Testis (tissue), 2 donors: ENCODE measurements at regions not wholly inside any gene's neighbourhood (a gene's known extent, or its start where the extent isn't known, plus 50 kb on each side); places are given as distances from the start of the nearest gene placed in this dataset.

Experiments used
- DNase-seq: peaks from one replicate; pipeline ENCODE4 v3.0.0-alpha.2; 2019
- H3K27ac ChIP-seq, 2 donors: fragments of 200-600 bp; sonication (generic); one replicate each; pipeline ENCODE4 v1.5.1; 2019
- H3K27me3 ChIP-seq: fragments of 200-600 bp; sonication (generic); one replicate; pipeline ENCODE4 v1.5.1; 2019
- H3K36me3 ChIP-seq: fragments of 200-600 bp; sonication (generic); one replicate; pipeline ENCODE4 v1.5.1; 2017; ENCODE audit warnings: low read depth; ENCODE audit errors: missing control alignments
- H3K4me1 ChIP-seq: fragments of 200-600 bp; sonication (generic); one replicate; pipeline ENCODE4 v1.5.1; 2019
- H3K4me3 ChIP-seq, 2 donors: fragments of 200-600 bp; sonication (generic); one replicate each; pipeline ENCODE4 v1.5.1; 2017 to 2019
- H3K9me3 ChIP-seq: fragments of 200-600 bp; sonication (generic); one replicate; pipeline ENCODE4 v1.5.1; 2017
- POLR2A ChIP-seq: fragments of 450-650 bp; IDR thresholded peaks from one replicate; pipeline ENCODE4 v1.6.1; 2017; ENCODE audit warnings: antibody characterized with exemption, mild to moderate bottlenecking, moderate library complexity
- WGBS, 2 donors: methylation state at CpG; one replicate each; pipeline ENCODE4 v1.1.5; 2018; 5-methylcytosine and 5-hydroxymethylcytosine counted together
- intact Hi-C: fragments of 100-400 bp; cut with DNase I; formaldehyde crosslinking; loops from one replicate; pipeline ENCODE4 v1.15.1; 2023; ENCODE audit warnings: low total_unique reads
- TF ChIP-seq, protein P1 (sequence below), 3 experiments: fragments of 450-650 bp in 2 of 3; fragments of 200-600 bp in 1 of 3; sonication (generic) in 1 of 3; IDR thresholded peaks; one replicate each; pipeline ENCODE4 v1.5.1; 2016 to 2019; ENCODE audit warnings: antibody characterized with exemption in 3 of 3, mild to moderate bottlenecking in 2 of 3, moderate library complexity in 1 of 3

GRCh38 chr4:107312366-107312765 lies 276.3 kb upstream of the DKK2 start:
- DNase-seq, result no peak
- no peaks in the 10 kb centered on the region for H3K4me1 ChIP-seq
- H3K4me3 ChIP-seq, result no peak overlapping the region
- no peaks in the 10 kb centered on the region for H3K27me3 ChIP-seq
- H3K9me3 ChIP-seq, result no peaks in the 10 kb centered on the region
- intact Hi-C loops, result no loop called here
- no peak overlapping the region for H3K27ac ChIP-seq
- H3K36me3 ChIP-seq, result no peaks in the 10 kb centered on the region
- WGBS, 2 donors, result 86 to 90% methylated on average over 4 of the region's 4 CpGs
- TF ChIP-seq, protein P1, sequence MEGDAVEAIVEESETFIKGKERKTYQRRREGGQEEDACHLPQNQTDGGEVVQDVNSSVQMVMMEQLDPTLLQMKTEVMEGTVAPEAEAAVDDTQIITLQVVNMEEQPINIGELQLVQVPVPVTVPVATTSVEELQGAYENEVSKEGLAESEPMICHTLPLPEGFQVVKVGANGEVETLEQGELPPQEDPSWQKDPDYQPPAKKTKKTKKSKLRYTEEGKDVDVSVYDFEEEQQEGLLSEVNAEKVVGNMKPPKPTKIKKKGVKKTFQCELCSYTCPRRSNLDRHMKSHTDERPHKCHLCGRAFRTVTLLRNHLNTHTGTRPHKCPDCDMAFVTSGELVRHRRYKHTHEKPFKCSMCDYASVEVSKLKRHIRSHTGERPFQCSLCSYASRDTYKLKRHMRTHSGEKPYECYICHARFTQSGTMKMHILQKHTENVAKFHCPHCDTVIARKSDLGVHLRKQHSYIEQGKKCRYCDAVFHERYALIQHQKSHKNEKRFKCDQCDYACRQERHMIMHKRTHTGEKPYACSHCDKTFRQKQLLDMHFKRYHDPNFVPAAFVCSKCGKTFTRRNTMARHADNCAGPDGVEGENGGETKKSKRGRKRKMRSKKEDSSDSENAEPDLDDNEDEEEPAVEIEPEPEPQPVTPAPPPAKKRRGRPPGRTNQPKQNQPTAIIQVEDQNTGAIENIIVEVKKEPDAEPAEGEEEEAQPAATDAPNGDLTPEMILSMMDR (IDR thresholded peaks at IDR 0.05), result no peak
- TF ChIP-seq POLR2A, result no peak

DNA sequence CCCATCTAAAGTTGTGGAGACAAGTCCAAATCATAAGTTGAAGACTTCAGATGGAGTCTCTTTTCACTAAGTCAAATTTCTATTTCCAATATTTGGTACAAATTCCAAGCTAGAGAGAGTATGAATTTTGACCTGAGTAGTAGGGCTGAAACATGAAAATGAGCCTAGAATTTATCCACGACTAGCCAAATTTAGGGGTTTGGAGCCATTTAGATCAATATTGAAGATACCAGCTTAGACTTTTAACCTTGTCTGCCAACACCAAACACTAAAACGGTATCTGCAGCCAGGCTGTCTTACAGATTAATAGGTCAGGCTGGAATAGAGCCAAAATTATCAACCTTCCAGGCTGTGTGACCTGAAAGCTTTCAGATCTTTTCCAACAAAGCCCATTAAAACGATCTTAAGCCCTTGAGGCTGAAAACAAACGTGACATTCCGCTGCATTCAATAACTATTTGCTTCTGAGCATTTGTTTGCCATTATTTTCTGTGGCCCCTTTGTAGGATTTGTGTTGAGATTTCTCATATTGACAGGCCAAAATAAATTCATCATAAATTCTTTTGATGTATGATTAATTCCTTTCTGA lies 268.7 kb upstream of the DKK2 start:
- no peaks in the 10 kb centered on the region for H3K27me3 ChIP-seq
- H3K4me1 ChIP-seq, result no peaks in the 10 kb centered on the region
- no peak for DNase-seq
- H3K36me3 ChIP-seq, result no peaks in the 10 kb centered on the region
- no peak overlapping the region for H3K4me3 ChIP-seq
- intact Hi-C loops, result no loop called here
- TF ChIP-seq, protein P1 (IDR thresholded peaks at IDR 0.05), result no peak
- no peak for TF ChIP-seq POLR2A
- H3K27ac ChIP-seq, result no peak overlapping the region
- H3K9me3 ChIP-seq, result no peaks in the 10 kb centered on the region
- WGBS, 2 donors, result 50 to 61% methylated on average over 5 of the region's 5 CpGs

DNA sequence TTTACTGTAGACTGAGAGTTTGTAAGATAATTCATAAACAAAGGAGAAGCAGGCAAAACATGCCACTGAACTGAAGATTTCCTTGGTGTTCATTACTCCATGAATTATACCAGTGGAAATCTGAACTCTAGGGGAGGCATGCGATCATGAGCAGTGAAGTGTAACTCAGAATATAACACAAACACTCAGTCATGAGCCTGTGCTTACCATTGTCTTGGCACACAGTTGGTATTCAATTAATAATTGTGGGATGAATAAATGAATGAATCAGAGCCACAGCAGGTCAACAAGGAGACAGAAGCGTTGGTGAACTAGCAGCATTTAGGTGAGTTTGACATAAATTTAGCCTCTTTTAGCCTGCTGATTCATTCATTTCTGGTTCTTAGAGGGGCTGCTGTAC lies 263.5 kb upstream of the DKK2 start:
- H3K36me3 ChIP-seq, result no peaks in the 10 kb centered on the region
- H3K27ac ChIP-seq, result no peak overlapping the region
- 80 to 92% methylated on average over 2 of the region's 2 CpGs for WGBS, 2 donors
- H3K27me3 ChIP-seq, result no peaks in the 10 kb centered on the region
- H3K4me1 ChIP-seq, result no peaks in the 10 kb centered on the region
- no peak for DNase-seq
- intact Hi-C loops, result no loop called here
- H3K9me3 ChIP-seq, result no peaks in the 10 kb centered on the region
- H3K4me3 ChIP-seq, result no peak overlapping the region
- TF ChIP-seq, protein P1 (IDR thresholded peaks at IDR 0.05), result no peak
- no peak for TF ChIP-seq POLR2A

GRCh38 chr4:107292979-107293378 lies 256.9 kb upstream of the DKK2 start:
- no peak overlapping the region for H3K4me3 ChIP-seq
- intact Hi-C loops, result no loop called here
- H3K27ac ChIP-seq, result no peak overlapping the region
- TF ChIP-seq, protein P1 (IDR thresholded peaks at IDR 0.05), result no peak
- no peak for TF ChIP-seq POLR2A
- H3K36me3 ChIP-seq, result no peaks in the 10 kb centered on the region
- no peaks in the 10 kb centered on the region for H3K4me1 ChIP-seq
- no peaks in the 10 kb centered on the region for H3K27me3 ChIP-seq
- no peaks in the 10 kb centered on the region for H3K9me3 ChIP-seq
- 42 to 57% methylated on average over 4 of the region's 4 CpGs for WGBS, 2 donors
- no peak for DNase-seq
